Mesothelial cell of epicardium (in vitro differentiated cells): ENCODE measurements at regions not wholly inside any gene's neighbourhood (a gene's known extent, or its start where the extent isn't known, plus 50 kb on each side); places are given as distances from the start of the nearest gene placed in this dataset.

Experiments used
- DNase-seq, 2 experiments: peaks; one replicate each; pipeline ENCODE4 v3.0.0; 2021; ENCODE audit warnings: low spot score in 2 of 2; ENCODE audit not compliant: unreplicated experiment in 2 of 2
- H3K27ac Mint-ChIP-seq: 2 replicates; pipeline ENCODE4 v1.8.0; 2021; ENCODE audit warnings: mixed read lengths
- H3K27me3 Mint-ChIP-seq: 2 replicates; pipeline ENCODE4 v1.8.0; 2021; ENCODE audit warnings: low read depth, mixed read lengths
- H3K36me3 Mint-ChIP-seq: 2 replicates; pipeline ENCODE4 v1.8.0; 2021; ENCODE audit warnings: mixed read lengths
- H3K4me1 Mint-ChIP-seq: 2 replicates; pipeline ENCODE4 v1.8.0; 2021; ENCODE audit warnings: mixed read lengths
- H3K4me3 Mint-ChIP-seq: 2 replicates; pipeline ENCODE4 v1.8.0; 2021; ENCODE audit warnings: mild to moderate bottlenecking, moderate library complexity, mixed read lengths
- H3K9me3 Mint-ChIP-seq: 2 replicates; pipeline ENCODE4 v1.8.0; 2021; ENCODE audit warnings: mixed read lengths
- CTCF ChIP-seq: fragments of 200-600 bp; sonication (generic); IDR thresholded peaks from one replicate; pipeline ENCODE4 v1.5.0; 2021; ENCODE audit warnings: antibody characterized with exemption; ENCODE audit not compliant: unreplicated experiment

- TF ChIP-seq CTCF, result no peak
- no peak for DNase-seq
- Mint-ChIP-seq H3K36me3 (no peaks in the 10 kb centered on the region), H3K4me3 (no peak overlapping the region), H3K4me1 (no peaks in the 10 kb centered on the region), H3K9me3 (peaks cover 19% of the 10 kb centered on the region), H3K27me3 (peaks cover 3% of the 10 kb centered on the region), H3K27ac (no peak overlapping the region)
Measured at GRCh38 chr22:48676266-48677167, 1151.2 kb downstream of the BRD1 start.

- TF ChIP-seq CTCF, result no peak
- DNase-seq, result no peak
- H3K27me3 Mint-ChIP-seq, result peaks cover 3% of the 10 kb centered on the region
- H3K4me1 Mint-ChIP-seq, result no peaks in the 10 kb centered on the region
- H3K36me3 Mint-ChIP-seq, result no peaks in the 10 kb centered on the region
- H3K4me3 Mint-ChIP-seq, result no peak overlapping the region
- H3K9me3 Mint-ChIP-seq, result peaks cover 21% of the 10 kb centered on the region
- H3K27ac Mint-ChIP-seq, result no peak overlapping the region
Measured at GRCh38 chr22:48675830-48676145, 1151.9 kb downstream of the BRD1 start.

- no peak for TF ChIP-seq CTCF
- no peaks in the 10 kb centered on the region for H3K36me3 Mint-ChIP-seq
- H3K27me3 Mint-ChIP-seq, result peaks cover 3% of the 10 kb centered on the region
- H3K9me3 Mint-ChIP-seq, result peaks cover 23% of the 10 kb centered on the region
- no peaks in the 10 kb centered on the region for H3K4me1 Mint-ChIP-seq
- H3K27ac Mint-ChIP-seq, result no peak overlapping the region
- no peak overlapping the region for H3K4me3 Mint-ChIP-seq
- no peak for DNase-seq
Measured at GRCh38 chr22:48675141-48675829, 1152.4 kb downstream of the BRD1 start.

GRCh38 chr22:48673806-48674500 is 1153.7 kb downstream of the BRD1 start:
- Mint-ChIP-seq H3K27ac (no peak overlapping the region), H3K9me3 (peaks cover 23% of the 10 kb centered on the region), H3K27me3 (peaks cover 3% of the 10 kb centered on the region), H3K36me3 (no peaks in the 10 kb centered on the region), H3K4me3 (no peak overlapping the region), H3K4me1 (no peaks in the 10 kb centered on the region)
- no peak for DNase-seq
- TF ChIP-seq CTCF, result no peak

- Mint-ChIP-seq H3K27me3 (no peaks in the 10 kb centered on the region), H3K36me3 (no peaks in the 10 kb centered on the region), H3K4me3 (no peak overlapping the region), H3K4me1 (no peaks in the 10 kb centered on the region), H3K9me3 (peaks cover 23% of the 10 kb centered on the region), H3K27ac (no peak overlapping the region)
- TF ChIP-seq CTCF, result no peak
- DNase-seq, result no peak
Measured at GRCh38 chr22:48672387-48672786, 1155.3 kb downstream of the BRD1 start.
